HG03095 (cell line): ENCODE measurements at regions not wholly inside any gene's neighbourhood (a gene's known extent, or its start where the extent isn't known, plus 50 kb on each side); places are given as distances from the start of the nearest gene placed in this dataset.
"Not testable (repeated sequence)": the region's sequence is repeated elsewhere in the genome, so short reads cannot be mapped to it uniquely, and the experiment has no call there.

Source experiments
- ATAC-seq: cut with Tn5 transposase; IDR thresholded peaks from one replicate; pipeline ENCODE4 v1.9.1; 2021; ENCODE audit warnings: moderate library complexity; ENCODE audit not compliant: unreplicated experiment

DNA sequence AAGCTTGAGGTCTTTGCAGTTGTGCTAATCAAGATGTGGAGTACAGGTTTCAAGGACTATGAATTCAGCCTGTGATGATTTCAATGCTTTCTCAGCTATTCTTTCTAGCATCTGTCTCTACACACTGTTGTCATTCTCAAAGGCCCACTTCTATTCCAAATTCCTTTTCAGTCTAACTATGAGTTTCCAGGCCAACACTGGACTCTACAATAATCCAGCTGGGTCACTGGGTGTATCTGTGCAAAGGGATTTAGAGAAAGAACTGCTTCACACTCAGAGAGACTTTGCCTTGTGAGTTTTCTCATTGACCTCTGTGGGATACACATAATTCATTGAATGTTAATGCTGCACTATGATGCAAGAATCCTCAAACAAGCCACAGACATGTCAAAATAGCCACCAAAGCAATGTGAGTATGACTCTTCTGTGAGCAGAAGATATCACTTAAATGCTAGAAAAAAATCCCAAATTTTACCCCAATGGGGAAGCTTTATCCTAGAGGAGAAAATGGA lies 171.8 kb upstream of the CLNK start:
- ATAC-seq, result no peak

DNA sequence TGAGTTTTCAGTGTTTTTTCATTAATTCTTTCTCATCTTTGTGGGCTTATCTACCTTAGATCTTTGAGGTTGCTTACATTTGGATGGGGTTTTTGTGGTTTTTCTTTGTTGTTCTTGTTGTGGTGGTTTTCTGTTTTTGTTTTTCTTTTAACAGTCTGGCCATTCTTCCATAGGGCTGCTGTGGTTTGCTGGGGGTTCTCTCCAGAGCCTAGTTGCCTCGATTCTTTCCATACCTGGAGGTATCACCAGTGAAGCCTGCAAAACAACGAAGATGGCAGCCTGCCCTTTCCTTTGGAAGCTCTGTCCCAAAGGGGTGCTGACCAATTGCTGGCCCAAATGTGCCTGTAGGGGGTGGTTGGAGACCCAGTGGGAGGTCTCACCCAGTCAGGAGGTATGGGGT lies 168.6 kb upstream of the CLNK start:
- ATAC-seq, result no peak

- ATAC-seq, result no peak
Measured at GRCh38 chr4:10841697-10842096, 157.1 kb upstream of the CLNK start.

DNA sequence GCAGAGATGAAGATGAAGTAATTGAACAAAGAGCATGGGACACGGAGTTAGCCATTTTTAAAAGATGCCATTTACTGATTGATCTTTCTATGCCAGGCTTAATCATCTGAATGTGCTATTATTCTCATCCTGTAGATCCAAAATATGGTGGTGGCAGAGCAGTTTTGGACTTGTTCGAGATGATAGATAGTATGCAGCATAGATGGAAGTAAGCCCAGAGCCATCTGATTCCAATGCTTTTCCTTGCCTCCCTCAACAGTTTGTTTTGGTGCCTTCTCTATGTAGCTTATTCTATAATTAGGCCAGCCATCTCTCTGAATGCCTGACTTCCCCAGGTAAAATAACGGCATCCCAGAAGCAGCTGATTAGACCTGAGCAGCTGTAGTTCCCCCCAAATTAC lies 152.6 kb upstream of the CLNK start:
- no peak for ATAC-seq

DNA sequence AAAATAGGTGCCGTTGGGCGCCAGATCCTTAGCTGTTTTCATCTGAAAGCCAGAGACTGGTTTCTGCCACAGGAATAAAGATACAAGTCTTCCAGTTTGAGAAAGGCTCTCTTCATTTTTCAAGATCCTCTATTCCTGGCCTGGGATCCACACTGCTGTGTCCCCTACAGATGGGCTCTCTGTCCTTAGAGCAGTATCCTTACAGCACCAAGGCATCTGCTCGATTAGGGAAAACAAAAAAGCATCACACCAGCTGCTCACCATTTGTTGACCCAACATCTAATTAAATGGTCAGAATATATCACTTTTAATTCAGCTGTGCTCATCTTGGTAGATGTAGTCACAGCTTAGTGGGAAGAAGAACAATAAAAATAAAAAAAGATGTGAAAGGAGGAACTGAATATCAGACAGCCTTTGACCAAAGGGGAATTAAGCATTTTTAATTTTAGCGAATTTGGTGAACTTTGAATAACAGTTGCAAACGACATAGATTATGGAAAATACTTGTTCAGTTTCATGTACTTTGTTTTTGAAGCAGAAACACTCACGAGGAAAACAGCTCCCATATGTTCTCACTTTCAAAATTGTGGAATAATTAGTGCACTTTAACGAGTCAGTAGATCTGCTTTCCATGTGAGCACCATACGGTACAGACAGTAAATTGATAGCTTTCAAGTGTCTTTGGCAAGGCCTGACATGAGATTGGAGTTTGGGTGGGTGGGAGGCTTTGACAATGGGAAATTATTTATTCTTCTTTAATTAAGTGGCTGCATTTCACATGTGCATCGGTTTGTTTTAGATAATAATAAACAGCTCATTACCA lies 148.4 kb upstream of the CLNK start:
- no peak for ATAC-seq

DNA sequence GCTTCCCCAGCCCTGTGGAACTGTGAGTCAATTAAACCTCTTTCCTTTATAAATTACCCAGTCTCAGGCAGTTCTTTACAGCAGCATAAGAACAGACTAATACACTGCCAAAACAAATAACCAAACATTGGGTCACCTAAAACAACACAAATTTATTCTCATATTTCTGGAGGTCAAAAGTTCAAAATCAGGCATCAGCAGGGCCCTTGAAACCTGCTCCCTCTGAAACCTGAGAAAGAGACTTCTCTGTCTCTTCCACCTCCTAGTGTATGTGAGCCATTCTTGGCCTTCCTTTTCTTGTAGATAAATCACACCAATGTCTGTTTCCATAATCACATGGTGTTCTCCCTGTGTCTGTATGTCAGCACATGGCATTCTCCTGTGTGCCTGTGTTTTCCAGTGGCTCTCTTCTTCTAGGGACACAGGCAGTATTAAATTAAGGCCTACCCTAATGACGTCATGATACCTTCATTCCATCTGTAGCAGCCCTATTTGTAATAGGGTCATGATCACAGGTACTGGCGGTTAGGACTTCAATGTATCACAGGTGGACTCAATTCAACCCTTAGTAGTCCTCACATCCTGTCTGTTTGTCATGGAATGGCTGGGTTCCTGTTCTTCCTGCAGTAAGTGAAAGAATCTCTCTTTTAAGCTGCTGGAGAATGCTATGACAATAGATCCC lies 147.3 kb upstream of the CLNK start:
- no peak for ATAC-seq

DNA sequence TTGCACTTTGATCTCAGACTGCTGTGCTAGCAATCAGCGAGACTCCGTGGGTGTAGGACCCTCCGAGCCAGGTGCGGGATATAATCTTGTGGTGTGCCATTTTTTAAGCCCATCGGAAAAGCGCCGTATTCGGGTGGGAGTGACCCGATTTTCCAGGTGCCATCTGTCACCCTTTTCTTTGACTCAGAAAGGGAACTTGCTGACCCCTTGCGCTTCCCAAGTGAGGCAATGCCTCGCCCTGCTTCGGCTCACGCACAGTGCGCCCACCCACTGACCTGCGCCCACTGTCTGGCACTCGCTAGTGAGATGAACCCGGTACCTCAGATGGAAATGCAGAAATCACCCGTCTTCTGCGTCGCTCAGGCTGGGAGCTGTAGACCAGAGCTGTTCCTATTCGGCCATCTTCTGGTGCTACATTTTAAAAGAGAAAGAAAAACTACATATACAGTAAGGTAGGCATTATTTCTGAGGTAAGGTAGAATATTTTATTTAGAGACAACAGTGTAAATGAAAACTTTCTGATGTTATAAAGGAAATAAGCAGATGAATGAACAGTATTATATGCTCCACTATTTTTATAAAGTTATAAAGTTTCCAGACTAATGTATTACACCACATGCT lies 144.5 kb upstream of the CLNK start:
- not testable (repeated sequence) for ATAC-seq

DNA sequence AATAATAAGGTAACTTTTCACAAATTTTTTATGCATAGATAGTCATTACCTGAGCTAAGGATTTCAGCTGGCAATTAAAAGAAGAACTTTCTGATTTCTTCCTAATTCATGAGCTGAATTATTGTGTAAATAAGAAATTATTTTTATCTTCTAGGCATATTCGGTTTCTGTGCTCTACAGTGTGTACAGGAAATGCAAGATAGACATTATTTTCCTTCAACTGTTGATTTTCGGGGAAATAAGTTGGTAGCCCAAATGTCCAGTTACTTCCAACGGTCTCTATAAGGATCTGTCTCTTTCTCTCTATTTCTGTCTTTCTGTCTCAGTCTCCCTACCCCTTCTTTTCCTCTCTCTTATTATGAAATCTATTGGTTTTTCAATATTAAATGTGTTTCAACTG lies 137.3 kb upstream of the CLNK start:
- ATAC-seq, result no peak

DNA sequence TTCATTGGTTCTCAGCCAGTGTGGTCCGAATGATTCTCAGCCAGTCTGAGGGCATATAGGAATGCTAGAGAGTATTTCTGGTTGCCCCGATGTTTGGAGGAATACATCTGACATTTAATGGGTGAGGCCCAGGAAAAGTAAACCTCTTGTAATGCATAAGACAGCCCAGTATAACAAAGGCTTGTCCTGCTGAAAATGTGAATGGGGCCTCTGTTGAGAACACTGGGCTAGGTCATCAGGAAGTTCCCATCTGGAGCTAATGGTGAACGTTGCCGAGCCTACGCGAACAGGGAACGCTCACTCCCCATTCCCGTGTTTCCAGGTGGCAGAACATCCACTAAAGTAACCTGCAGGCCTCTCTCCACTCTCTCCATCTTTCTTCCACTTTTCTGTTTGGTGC lies 132.0 kb upstream of the CLNK start:
- no peak for ATAC-seq

GRCh38 chr4:10811991-10812390 lies 127.4 kb upstream of the CLNK start:
- no peak for ATAC-seq

- no peak for ATAC-seq
Measured at GRCh38 chr4:10810411-10810810, 125.8 kb upstream of the CLNK start.

- ATAC-seq, result no peak
Measured at GRCh38 chr4:10809905-10810304, 125.3 kb upstream of the CLNK start.

DNA sequence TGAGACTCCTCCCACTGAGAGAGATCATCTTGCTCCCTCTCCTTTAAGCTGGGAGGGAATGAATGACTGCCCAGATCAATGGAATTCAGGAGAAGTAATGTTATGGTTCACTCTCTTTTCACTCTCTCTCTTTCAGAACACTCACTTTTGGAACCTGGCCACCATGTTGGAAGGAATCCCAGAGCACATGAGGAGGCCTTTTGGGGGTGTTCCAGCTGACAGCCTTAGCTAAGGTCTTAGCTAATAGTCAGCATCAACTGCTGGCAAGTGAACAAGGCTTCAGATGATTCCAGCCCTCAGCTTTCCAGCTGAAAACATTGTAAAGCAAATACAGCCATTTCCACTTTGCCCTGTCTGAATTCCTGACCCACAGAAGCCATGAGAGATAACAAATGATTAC lies 124.0 kb upstream of the CLNK start:
- ATAC-seq, result no peak

- ATAC-seq, result no peak
Measured at GRCh38 chr4:10806953-10807645, 122.5 kb upstream of the CLNK start.

DNA sequence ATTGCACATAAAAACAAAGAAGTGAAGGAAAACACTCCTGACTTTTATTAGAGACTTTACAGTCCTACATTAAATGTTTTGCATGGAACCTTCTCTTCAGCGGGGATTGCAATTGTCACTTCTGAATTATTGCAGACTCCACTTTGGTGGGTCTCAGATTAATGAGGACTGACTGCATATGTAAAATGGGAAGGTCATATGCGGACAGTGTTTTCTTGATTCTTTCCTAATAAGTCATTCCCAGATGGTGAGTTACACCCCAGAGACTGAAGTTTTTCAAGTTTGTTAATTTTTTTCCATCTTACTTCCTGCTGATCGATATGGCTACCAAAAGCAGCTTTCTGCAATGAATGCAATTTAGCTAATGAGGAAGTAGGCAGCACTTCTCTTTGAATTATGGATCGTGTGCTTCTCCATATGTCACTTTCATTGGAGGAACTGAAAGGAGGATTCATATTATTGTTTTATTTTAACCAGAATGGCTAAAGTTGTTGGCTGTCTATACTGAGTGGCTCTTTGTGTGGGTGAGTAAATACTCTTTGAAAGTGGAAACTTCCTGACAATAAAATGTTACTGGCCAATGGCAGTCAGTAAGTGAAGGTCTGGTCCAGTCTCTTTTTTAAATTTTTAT lies 119.3 kb upstream of the CLNK start:
- no peak for ATAC-seq

- no peak for ATAC-seq
Measured at GRCh38 chr4:10787365-10787764, 102.8 kb upstream of the CLNK start.

- ATAC-seq, result no peak
Measured at GRCh38 chr4:10784621-10785020, 100.1 kb upstream of the CLNK start.

- no peak for ATAC-seq
Measured at GRCh38 chr4:10783351-10783750, 98.8 kb upstream of the CLNK start.

GRCh38 chr4:10781805-10782204 lies 97.2 kb upstream of the CLNK start:
- no peak for ATAC-seq

- ATAC-seq, result not testable (repeated sequence)
Measured at GRCh38 chr4:10780803-10781202, 96.2 kb upstream of the CLNK start.

DNA sequence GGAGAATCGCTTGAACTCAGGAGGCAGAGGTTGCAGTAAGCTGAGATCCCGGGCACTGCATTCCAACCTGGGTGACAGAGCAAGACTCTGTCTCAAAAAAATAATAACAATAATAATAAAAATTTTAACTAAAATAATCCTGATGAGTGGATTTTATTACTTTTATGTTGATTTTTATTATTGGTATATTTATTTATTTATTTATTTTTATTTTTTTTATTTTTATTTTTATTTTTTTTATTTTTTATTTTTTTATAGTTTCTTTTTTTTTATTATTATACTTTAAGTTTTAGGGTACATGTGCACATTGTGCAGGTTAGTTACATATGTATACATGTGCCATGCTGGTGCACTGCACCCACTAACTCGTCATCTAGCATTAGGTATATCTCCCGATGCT lies 90.6 kb upstream of the CLNK start:
- ATAC-seq, result not testable (repeated sequence)
